Prostate gland (tissue), 2 donors: ENCODE measurements at regions not wholly inside any gene's neighbourhood (a gene's known extent, or its start where the extent isn't known, plus 50 kb on each side); places are given as distances from the start of the nearest gene placed in this dataset.

Source experiments
- CTCF ChIP-seq, 4 experiments: fragments of 200-600 bp in 2 of 4; fragments of 450-650 bp in 2 of 4; sonication (generic) in 2 of 4; IDR thresholded peaks; 1 replicate in 3 of 4; 2 replicates in 1 of 4; pipeline ENCODE4 v1.5.1; 2016 to 2019; ENCODE audit warnings: antibody characterized with exemption in 4 of 4, mild to moderate bottlenecking in 2 of 4, moderate library complexity in 2 of 4
- POLR2A ChIP-seq: fragments of 450-650 bp; IDR thresholded peaks from one replicate; pipeline ENCODE4 v1.6.1; 2016; ENCODE audit warnings: antibody characterized with exemption, mild to moderate bottlenecking
- POLR2AphosphoS5 ChIP-seq: sonication (generic); formaldehyde crosslinking; IDR thresholded peaks from one replicate; pipeline ENCODE4 v1.6.1; 2017; ENCODE audit warnings: antibody characterized with exemption

GRCh38 chr9:86735772-86736458 is 211.4 kb downstream of the GAS1 start:
- TF ChIP-seq POLR2AphosphoS5: no peak
- no peak for TF ChIP-seq CTCF (IDR thresholded peaks at IDR 0.05)
- no peak for TF ChIP-seq POLR2A
